ENCODE measurements at regions not wholly inside any gene's neighbourhood (a gene's known extent, or its start where the extent isn't known, plus 50 kb on each side); places are given as distances from the start of the nearest gene placed in this dataset.

- TF ChIP-seq EZH2 (IDR thresholded peaks at IDR 0.05; ENCODE audit: borderline replicate concordance, low read depth, low read length, severe bottlenecking) (no peak), CTCF (IDR thresholded peaks at IDR 0.05; ENCODE audit: extremely low read depth in 1 of 2, insufficient read depth in 1 of 2, low read depth in 1 of 2, low read length in 2 of 2) (no peak), FOS (IDR thresholded peaks at IDR 0.05; ENCODE audit: borderline replicate concordance, insufficient read depth, low read length) (no peak)
These were observed 127.1 kb downstream of the ANKRD30BL start for GRCh38 chr2:132034646-132035045.
